Activated CD8-positive, alpha-beta T cell treated with anti-CD3 and anti-CD28 coated beads, Interleukin-2, amount 10 ng/mL, durations not matched to agents 7 days and 5 days (primary cell): ENCODE measurements at regions not wholly inside any gene's neighbourhood (a gene's known extent, or its start where the extent isn't known, plus 50 kb on each side); places are given as distances from the start of the nearest gene placed in this dataset.

Source experiments
- ATAC-seq: fragments of 150-1000 bp; cut with Tn5 transposase; one replicate; pipeline ENCODE4 v1.10.0; 2021; ENCODE audit warnings: moderate library complexity
- CTCF ChIA-PET: fragments of 350-600 bp; sonication (Branson Sonifier 250); formaldehyde crosslinking; loops from one replicate; lab custom pipeline; 2021; ENCODE audit warnings: antibody characterized with exemption; lab: Charles Lee
- POLR2A ChIA-PET: fragments of 350-600 bp; sonication (Branson Sonifier 250); formaldehyde crosslinking; loops from one replicate; lab custom pipeline; 2021; ENCODE audit warnings: antibody characterized with exemption; lab: Charles Lee
- DNase-seq: peaks from one replicate; pipeline ENCODE4 v3.0.0-alpha.2; 2020
- H3K27ac Mint-ChIP-seq: one replicate; pipeline ENCODE4 v1.8.0; 2021; ENCODE audit warnings: mild to moderate bottlenecking, mixed read lengths
- H3K27me3 Mint-ChIP-seq: one replicate; pipeline ENCODE4 v1.8.0; 2021; ENCODE audit warnings: low read depth, mixed read lengths
- H3K36me3 Mint-ChIP-seq: one replicate; pipeline ENCODE4 v1.8.0; 2021; ENCODE audit warnings: low read depth, mixed read lengths
- H3K4me1 Mint-ChIP-seq: one replicate; pipeline ENCODE4 v1.8.0; 2021; ENCODE audit warnings: low read depth, mixed read lengths
- H3K4me3 Mint-ChIP-seq: one replicate; pipeline ENCODE4 v1.8.0; 2021; ENCODE audit warnings: mild to moderate bottlenecking, mixed read lengths
- H3K9me3 Mint-ChIP-seq: one replicate; pipeline ENCODE4 v1.8.0; 2022; ENCODE audit warnings: mixed read lengths; ENCODE audit not compliant: insufficient read depth

DNA sequence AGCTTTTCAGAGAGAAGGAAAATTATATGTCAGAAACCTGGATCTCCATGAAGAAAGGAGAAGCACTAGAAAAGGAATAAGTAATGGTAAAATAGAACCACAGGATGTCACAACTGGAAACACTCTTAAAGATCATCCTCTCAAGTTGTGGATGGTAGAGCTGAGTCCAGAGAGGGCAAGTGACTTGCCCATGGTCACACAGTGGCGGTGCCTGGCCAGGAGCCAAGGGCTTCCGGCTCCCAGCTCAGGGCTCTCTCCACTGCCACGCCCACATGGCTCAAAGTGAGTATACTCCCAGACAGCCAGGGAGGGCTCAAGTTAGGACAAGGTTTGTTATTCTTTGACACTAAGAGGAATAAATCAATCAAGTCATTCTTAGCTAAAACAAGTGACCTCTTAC lies 159.8 kb downstream of the COPRS start:
- no peaks in the 10 kb centered on the region for H3K36me3 Mint-ChIP-seq
- no peak overlapping the region for H3K27ac Mint-ChIP-seq
- ATAC-seq (no peak), DNase-seq (no peak)
- ChIA-PET POLR2A (no interaction called here), CTCF (no interaction called here)
- no peaks in the 10 kb centered on the region for H3K9me3 Mint-ChIP-seq
- H3K4me1 Mint-ChIP-seq = no peaks in the 10 kb centered on the region
- H3K4me3 Mint-ChIP-seq = no peak overlapping the region
- H3K27me3 Mint-ChIP-seq = peaks cover 11% of the 10 kb centered on the region

DNA sequence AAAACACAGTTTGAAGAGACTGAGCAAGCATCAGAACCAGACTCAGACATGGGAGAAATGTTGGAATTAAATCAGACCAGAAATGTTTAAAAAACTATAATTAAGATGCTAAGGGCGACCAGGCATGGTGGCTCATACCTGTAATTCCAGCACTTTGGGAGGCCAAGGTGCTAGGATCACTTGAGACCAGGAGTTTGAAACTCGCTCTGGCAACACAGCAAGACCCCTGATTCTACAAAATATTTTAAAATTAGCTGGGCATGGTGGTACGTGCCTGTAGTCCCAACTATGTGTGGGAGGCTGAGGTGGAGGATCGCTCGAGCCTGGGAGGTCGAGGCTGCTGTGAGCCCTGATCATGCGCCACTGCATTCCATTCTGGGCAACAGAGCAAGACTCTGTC lies 160.3 kb downstream of the COPRS start:
- no peaks in the 10 kb centered on the region for H3K9me3 Mint-ChIP-seq
- no peak for ATAC-seq
- H3K27ac Mint-ChIP-seq = no peak overlapping the region
- no peaks in the 10 kb centered on the region for H3K36me3 Mint-ChIP-seq
- ChIA-PET POLR2A (no interaction called here), CTCF (no interaction called here)
- no peaks in the 10 kb centered on the region for H3K4me1 Mint-ChIP-seq
- no peak for DNase-seq
- H3K4me3 Mint-ChIP-seq = no peak overlapping the region
- peaks cover 11% of the 10 kb centered on the region for H3K27me3 Mint-ChIP-seq

DNA sequence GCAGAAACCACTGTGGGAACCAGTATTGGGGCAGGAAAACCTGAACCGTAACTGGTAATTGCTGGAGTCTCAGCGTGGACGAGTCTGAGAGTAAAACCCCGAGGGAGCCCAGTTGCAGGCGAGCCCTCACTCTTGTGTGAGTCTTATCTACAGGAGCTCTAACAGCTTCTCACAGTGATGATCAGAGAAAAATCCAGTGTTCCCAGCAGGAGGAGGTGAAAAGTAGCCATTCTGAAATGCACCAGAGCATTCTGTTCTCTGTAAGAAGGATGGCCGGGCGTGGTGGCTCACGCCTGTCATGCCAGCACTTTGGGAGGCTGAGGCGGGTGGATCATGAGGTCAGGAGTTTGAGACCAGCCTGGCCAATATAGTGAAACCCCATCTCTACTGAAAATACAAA lies 161.2 kb downstream of the COPRS start:
- Mint-ChIP-seq H3K4me1 (no peaks in the 10 kb centered on the region), H3K27me3 (peaks cover 11% of the 10 kb centered on the region), H3K27ac (no peak overlapping the region), H3K9me3 (no peaks in the 10 kb centered on the region), H3K36me3 (no peaks in the 10 kb centered on the region), H3K4me3 (no peak overlapping the region)
- CTCF ChIA-PET = no interaction called here
- ATAC-seq (no peak), DNase-seq (no peak)
- POLR2A ChIA-PET = no interaction called here

DNA sequence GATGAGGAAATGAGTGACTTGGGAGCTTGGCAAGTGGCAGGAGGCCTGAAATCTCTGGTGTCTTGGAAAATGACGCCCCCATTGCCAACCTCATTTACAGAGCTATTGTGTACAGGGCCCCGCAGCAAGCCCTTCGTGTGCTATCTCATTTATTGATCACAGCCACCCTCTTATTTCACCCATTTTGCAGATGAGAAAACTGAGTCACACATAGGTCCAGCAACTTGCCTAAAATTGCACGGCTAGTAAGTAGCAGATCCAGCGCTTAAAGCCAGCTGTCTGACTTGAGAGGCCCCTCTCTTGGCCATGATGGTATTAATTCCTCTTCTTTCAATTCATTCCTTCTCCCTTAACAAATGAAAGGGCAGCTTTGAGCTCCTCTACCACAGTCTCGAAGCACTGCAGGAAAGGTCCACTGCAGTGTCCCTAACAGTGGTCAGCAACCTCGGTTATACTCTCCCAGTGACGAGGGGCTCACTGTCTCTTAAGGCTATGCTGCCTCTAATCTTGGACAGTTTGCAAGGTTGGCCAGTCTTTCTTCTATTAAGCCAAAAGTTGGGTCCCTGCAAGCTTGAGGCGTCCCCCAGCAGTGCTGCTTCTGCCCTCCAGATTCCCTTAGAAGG lies 162.2 kb downstream of the COPRS start:
- no peaks in the 10 kb centered on the region for H3K36me3 Mint-ChIP-seq
- ChIA-PET CTCF (interaction anchor here (0.9 kb wide), 1 partner anchor 47 kb away, joined by 3 read pairs; no protein-coding TSS in a partner anchor), POLR2A (no interaction called here)
- no peak for DNase-seq
- H3K4me1 Mint-ChIP-seq = no peaks in the 10 kb centered on the region
- no peak overlapping the region for H3K27ac Mint-ChIP-seq
- H3K4me3 Mint-ChIP-seq = no peak overlapping the region
- peaks cover 8% of the 10 kb centered on the region for H3K27me3 Mint-ChIP-seq
- no peak for ATAC-seq
- no peaks in the 10 kb centered on the region for H3K9me3 Mint-ChIP-seq

DNA sequence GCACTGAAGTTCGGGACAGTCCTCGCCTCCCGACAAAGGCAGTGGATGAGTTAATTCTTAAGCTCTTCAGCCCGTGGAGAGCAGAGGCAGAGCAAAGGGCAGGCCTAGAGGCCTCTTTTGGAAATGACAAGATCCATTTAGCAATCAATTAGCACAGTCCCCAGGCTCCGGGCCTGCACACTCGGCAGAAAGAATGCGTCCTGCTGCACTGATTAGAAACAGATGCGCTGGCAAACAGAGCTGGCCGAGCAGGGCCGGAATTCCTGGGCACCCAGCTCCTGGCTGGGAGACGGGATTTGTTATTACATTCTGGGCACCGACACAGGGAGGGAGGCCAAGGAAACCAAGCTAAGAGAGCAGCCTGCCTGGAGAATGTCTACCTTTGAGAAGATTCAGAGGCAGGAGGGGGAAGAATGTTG lies 162.9 kb downstream of the COPRS start:
- H3K27ac Mint-ChIP-seq = no peak overlapping the region
- no peak overlapping the region for H3K4me3 Mint-ChIP-seq
- H3K9me3 Mint-ChIP-seq = no peaks in the 10 kb centered on the region
- no peaks in the 10 kb centered on the region for H3K36me3 Mint-ChIP-seq
- H3K4me1 Mint-ChIP-seq = no peaks in the 10 kb centered on the region
- ChIA-PET CTCF (interaction anchor here (0.9 kb wide), 1 partner anchor 48 kb away, joined by 3 read pairs; no protein-coding TSS in a partner anchor), POLR2A (no interaction called here)
- no peak for ATAC-seq
- DNase-seq = no peak
- peaks cover 7% of the 10 kb centered on the region for H3K27me3 Mint-ChIP-seq

DNA sequence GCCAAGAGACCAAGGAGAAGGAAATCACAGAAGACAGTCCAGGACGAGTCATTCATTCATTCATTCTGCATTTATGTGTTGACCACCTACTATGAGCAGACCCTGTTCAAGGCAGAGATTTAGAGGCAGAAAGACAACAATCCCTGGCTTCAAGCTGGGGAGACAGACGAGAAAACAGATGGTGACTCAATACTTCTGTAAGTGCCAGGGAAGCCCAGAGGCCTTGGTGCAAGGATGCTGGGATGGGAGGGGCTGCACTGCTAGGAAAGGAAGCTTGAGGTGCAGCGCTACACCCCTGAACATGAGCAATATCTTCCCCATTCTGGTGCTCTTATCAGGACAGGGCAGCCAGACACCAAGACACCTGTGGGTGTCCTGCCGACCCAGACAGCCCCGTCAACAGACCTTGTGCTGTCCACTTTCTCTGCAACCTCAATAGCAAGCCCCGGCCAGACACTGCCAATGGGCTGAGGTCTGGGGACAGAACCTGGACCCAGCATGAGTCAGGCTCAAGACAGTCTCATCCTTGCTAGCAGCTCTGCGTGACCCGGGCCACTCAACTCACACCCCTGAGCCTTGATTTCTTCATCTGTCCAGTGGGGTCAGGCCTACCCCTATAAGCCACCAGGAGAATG lies 163.5 kb downstream of the COPRS start:
- ATAC-seq = no peak
- no peak overlapping the region for H3K27ac Mint-ChIP-seq
- ChIA-PET POLR2A (no interaction called here), CTCF (interaction anchor here (0.9 kb wide), 1 partner anchor 49 kb away, joined by 3 read pairs; no protein-coding TSS in a partner anchor)
- peaks cover under 1% of the 10 kb centered on the region for H3K27me3 Mint-ChIP-seq
- no peaks in the 10 kb centered on the region for H3K9me3 Mint-ChIP-seq
- no peak overlapping the region for H3K4me3 Mint-ChIP-seq
- no peaks in the 10 kb centered on the region for H3K4me1 Mint-ChIP-seq
- no peaks in the 10 kb centered on the region for H3K36me3 Mint-ChIP-seq
- no peak for DNase-seq

DNA sequence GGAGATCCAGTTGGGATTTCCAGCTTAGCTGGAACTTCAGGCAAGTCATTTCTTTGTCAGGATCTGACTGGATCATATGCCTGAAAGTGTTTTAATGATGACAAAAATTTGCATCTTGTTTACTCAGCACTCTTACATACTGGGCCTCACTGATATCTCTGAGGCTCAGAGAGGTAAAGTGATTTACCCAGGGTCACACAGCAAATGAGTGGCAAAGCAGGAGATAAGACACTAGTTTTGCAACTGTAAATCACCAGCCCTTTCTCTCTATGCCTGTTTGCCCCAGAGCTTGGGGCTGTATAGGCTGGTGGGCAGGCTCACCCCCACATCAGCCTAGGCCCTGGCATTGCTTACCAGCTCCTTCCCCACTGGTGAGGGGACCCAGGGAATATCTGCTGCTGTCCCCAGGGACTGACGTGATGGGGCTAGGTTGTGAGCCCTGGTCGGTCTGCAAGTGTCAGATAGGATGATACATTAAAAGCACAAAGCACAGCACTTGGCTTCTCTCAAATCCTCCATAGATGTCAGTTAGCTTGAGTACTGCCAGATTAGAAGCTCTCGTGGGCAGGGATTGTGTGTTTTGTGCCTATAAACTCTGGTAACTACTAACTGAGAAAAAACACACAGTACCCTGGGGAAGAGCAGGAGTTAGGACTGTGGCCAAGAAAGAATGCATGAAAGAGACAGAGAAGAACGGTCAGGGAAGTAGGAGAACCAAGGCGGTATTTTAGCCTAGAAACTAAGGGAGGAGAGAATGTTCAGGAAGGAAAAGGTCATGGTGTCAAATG lies 165.4 kb downstream of the COPRS start:
- Mint-ChIP-seq H3K9me3 (no peaks in the 10 kb centered on the region), H3K4me3 (no peak overlapping the region), H3K36me3 (no peaks in the 10 kb centered on the region), H3K27ac (no peak overlapping the region), H3K27me3 (no peaks in the 10 kb centered on the region), H3K4me1 (no peaks in the 10 kb centered on the region)
- ATAC-seq = no peak
- ChIA-PET POLR2A (no interaction called here), CTCF (no interaction called here)
- DNase-seq = no peak

DNA sequence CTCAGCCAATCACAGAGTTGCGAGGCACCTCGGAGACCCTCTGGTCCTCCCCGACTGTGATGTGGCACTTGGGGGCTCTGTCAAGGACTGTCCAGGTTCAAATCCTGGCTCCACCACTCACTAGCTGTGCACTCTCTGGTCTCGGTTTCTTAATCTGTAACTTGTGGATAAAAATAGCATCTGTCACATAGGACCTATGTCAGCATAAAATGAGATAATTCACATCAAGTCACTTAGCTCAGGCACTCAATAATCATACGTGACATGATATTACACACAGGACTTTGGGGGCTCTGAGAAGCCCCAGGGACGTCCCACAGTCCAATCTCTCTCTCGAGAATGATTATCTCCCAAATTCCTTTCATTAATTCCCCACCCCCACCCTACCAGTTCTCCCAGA lies 166.4 kb downstream of the COPRS start:
- Mint-ChIP-seq H3K4me1 (no peaks in the 10 kb centered on the region), H3K4me3 (no peak overlapping the region), H3K36me3 (no peaks in the 10 kb centered on the region), H3K9me3 (no peaks in the 10 kb centered on the region), H3K27me3 (no peaks in the 10 kb centered on the region), H3K27ac (no peak overlapping the region)
- ChIA-PET CTCF (interaction anchor here (0.8 kb wide), 1 partner anchor 149 kb away, joined by 3 read pairs; no protein-coding TSS in a partner anchor), POLR2A (no interaction called here)
- no peak for ATAC-seq
- DNase-seq = no peak

DNA sequence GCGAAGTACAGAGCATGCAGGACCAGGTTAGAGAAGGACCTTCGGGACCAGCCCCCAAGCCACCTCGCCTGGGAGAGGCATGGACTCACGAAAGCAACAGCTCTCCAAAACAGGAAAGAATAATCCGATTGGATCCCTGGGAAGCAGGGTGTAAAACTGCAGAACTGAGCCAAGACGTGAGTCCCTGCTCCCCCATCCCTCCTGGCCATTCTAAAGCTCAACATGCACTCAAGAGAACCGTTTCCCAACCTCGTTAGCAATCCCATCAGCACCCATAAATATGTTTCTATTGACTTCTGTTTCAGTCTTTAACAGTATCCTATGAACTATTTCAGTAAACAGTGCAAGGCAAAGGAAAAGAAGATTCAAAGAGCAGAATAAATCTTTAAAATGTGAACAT lies 167.0 kb downstream of the COPRS start:
- no peak overlapping the region for H3K4me3 Mint-ChIP-seq
- no peak for ATAC-seq
- ChIA-PET CTCF (interaction anchor here (0.8 kb wide), 1 partner anchor 150 kb away, joined by 3 read pairs; no protein-coding TSS in a partner anchor), POLR2A (no interaction called here)
- no peak overlapping the region for H3K27ac Mint-ChIP-seq
- H3K9me3 Mint-ChIP-seq = no peaks in the 10 kb centered on the region
- DNase-seq = no peak
- H3K4me1 Mint-ChIP-seq = no peaks in the 10 kb centered on the region
- no peaks in the 10 kb centered on the region for H3K36me3 Mint-ChIP-seq
- no peaks in the 10 kb centered on the region for H3K27me3 Mint-ChIP-seq

DNA sequence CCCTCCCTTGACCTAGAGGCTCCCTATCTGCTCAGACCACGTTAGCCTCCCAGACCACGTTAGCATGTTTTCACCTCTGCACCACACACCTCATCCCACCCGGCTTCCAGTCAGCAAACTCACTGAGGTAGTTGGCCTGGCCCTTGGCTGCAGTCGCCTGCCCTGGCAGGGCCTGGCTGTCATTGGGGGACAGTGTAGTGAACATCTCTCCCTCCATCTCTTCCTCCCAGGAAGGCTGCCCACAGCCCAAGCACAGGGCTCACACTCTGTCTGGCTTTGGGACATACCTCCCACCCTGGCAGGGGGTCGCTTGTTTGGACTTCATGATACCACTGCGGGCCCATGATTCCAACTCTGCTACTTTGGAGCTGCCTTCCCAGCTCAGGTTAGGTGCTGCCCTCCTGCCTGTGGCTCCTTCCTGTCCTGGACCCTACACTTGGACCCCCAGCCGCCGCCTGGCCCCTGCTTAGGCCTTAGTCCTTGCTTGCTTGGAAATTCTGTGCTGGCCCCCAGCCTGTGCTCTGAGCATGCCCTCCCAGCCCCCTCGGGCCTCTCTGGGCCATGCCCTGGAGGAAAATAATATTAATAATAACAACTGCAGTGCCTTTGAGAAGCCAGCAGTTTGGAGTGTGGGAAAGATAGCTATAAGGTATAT lies 167.7 kb downstream of the COPRS start:
- CTCF ChIA-PET = no interaction called here
- DNase-seq (no peak), ATAC-seq (no peak)
- H3K36me3 Mint-ChIP-seq = no peaks in the 10 kb centered on the region
- H3K4me1 Mint-ChIP-seq = no peaks in the 10 kb centered on the region
- no peak overlapping the region for H3K4me3 Mint-ChIP-seq
- H3K27me3 Mint-ChIP-seq = no peaks in the 10 kb centered on the region
- no peaks in the 10 kb centered on the region for H3K9me3 Mint-ChIP-seq
- POLR2A ChIA-PET = no interaction called here
- H3K27ac Mint-ChIP-seq = no peak overlapping the region

DNA sequence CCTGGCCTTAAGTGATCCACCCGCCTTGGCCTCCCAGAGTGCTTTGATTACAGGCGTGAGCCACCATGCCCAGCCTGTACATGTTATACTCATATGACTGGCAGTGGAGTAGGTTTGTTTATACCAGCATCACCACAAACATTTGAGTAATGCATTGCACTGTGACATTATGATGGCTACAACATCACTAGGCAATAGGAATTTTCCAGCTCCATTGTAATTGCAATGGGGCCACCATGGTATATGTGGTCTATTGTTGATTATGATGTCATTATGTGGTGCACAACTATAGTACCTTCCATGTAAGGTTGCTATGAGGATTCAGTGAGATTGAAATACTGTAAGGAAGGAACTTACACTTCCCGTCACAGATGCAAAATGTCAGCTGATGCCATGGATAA lies 168.9 kb downstream of the COPRS start:
- DNase-seq = no peak
- Mint-ChIP-seq H3K27ac (no peak overlapping the region), H3K27me3 (peaks cover 2% of the 10 kb centered on the region), H3K36me3 (no peaks in the 10 kb centered on the region), H3K9me3 (no peaks in the 10 kb centered on the region), H3K4me1 (no peaks in the 10 kb centered on the region), H3K4me3 (no peak overlapping the region)
- no peak for ATAC-seq
- ChIA-PET POLR2A (no interaction called here), CTCF (no interaction called here)

DNA sequence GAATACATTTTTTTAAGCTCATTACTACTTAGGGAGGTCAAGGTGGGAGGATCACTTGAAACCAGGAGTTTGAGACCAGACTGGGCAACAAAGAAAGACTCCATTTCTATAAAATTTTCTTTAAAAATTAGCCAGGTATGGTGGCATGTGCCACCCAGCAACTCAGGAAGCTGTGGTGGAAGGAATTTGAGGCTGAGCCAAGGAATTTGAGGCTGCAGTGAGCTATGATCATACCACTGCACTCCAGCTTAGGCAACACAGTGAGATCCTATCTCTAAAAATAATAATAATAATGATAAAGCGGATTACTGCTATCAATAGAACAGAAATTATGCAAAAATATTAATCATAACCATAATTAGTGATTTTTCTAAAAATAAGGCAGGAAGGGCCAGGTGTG lies 170.3 kb downstream of the COPRS start:
- H3K9me3 Mint-ChIP-seq = no peaks in the 10 kb centered on the region
- no peaks in the 10 kb centered on the region for H3K36me3 Mint-ChIP-seq
- DNase-seq (no peak), ATAC-seq (no peak)
- peaks cover 8% of the 10 kb centered on the region for H3K27me3 Mint-ChIP-seq
- no peak overlapping the region for H3K27ac Mint-ChIP-seq
- H3K4me1 Mint-ChIP-seq = no peaks in the 10 kb centered on the region
- ChIA-PET POLR2A (no interaction called here), CTCF (no interaction called here)
- H3K4me3 Mint-ChIP-seq = no peak overlapping the region
